ENCODE measurements at regions not wholly inside any gene's neighbourhood (a gene's known extent, or its start where the extent isn't known, plus 50 kb on each side); places are given as distances from the start of the nearest gene placed in this dataset.
A peak's percentile ranks its signal among the peaks of the same experiment; 100 is the strongest.
"Not testable (repeated sequence)": the region's sequence is repeated elsewhere in the genome, so short reads cannot be mapped to it uniquely, and the experiment has no call there.

- DNase-seq (ENCODE audit: low read depth in 4 of 4, low spot score in 2 of 4): no peak
Measured at GRCh38 chr15:69749797-69750196, 297.2 kb downstream of the RPLP1 start.

- no peak for DNase-seq (ENCODE audit: low read depth in 4 of 4, low spot score in 2 of 4)
Measured at GRCh38 chr15:69750253-69750652, 297.6 kb downstream of the RPLP1 start.

GRCh38 chr15:69751147-69751546 is 298.5 kb downstream of the RPLP1 start:
- no peak for DNase-seq (ENCODE audit: low read depth in 4 of 4, low spot score in 2 of 4)

- DNase-seq (ENCODE audit: low read depth in 4 of 4, low spot score in 2 of 4): peak in 2 of 4 donors; percentile 64 to 70
Measured at GRCh38 chr15:69751566-69751965, 298.9 kb downstream of the RPLP1 start.

- no peak for DNase-seq (ENCODE audit: low read depth in 4 of 4, low spot score in 2 of 4)
Measured at GRCh38 chr15:69753867-69754266, 301.2 kb downstream of the RPLP1 start.

GRCh38 chr15:69754313-69754712 is 301.7 kb downstream of the RPLP1 start:
- DNase-seq (ENCODE audit: low read depth in 4 of 4, low spot score in 2 of 4): no peak

GRCh38 chr15:69755551-69756310 is 303.1 kb downstream of the RPLP1 start:
- no peak for DNase-seq (ENCODE audit: low read depth in 4 of 4, low spot score in 2 of 4)

GRCh38 chr15:69756440-69756839 is 303.8 kb downstream of the RPLP1 start:
- no peak for DNase-seq (ENCODE audit: low read depth in 4 of 4, low spot score in 2 of 4)

- DNase-seq (ENCODE audit: low read depth in 4 of 4, low spot score in 2 of 4): no peak
Measured at GRCh38 chr15:69757186-69757585, 304.6 kb downstream of the RPLP1 start.

GRCh38 chr15:69758291-69758771 is 305.7 kb downstream of the RPLP1 start:
- DNase-seq (ENCODE audit: low read depth in 4 of 4, low spot score in 2 of 4): no peak

- no peak for DNase-seq (ENCODE audit: low read depth in 4 of 4, low spot score in 2 of 4)
Measured at GRCh38 chr15:69758810-69759790, 306.5 kb downstream of the RPLP1 start.

- no peak for DNase-seq (ENCODE audit: low read depth in 4 of 4, low spot score in 2 of 4)
Measured at GRCh38 chr15:69760258-69760845, 307.7 kb downstream of the RPLP1 start.

GRCh38 chr15:69760890-69761568 is 308.4 kb downstream of the RPLP1 start:
- no peak for DNase-seq (ENCODE audit: low read depth in 4 of 4, low spot score in 2 of 4)

GRCh38 chr15:69762373-69763148 is 309.9 kb downstream of the RPLP1 start:
- no peak for DNase-seq (ENCODE audit: low read depth in 4 of 4, low spot score in 2 of 4)

- no peak for DNase-seq (ENCODE audit: low read depth in 4 of 4, low spot score in 2 of 4)
Measured at GRCh38 chr15:69763831-69764230, 311.2 kb downstream of the RPLP1 start.

GRCh38 chr15:69766156-69766555 is 313.5 kb downstream of the RPLP1 start:
- DNase-seq (ENCODE audit: low read depth in 4 of 4, low spot score in 2 of 4): no peak

- DNase-seq (ENCODE audit: low read depth in 4 of 4, low spot score in 2 of 4): no peak
Measured at GRCh38 chr15:69767191-69767590, 314.6 kb downstream of the RPLP1 start.

- DNase-seq (ENCODE audit: low read depth in 4 of 4, low spot score in 2 of 4): not testable (repeated sequence)
Measured at GRCh38 chr15:69769336-69769735, 316.7 kb downstream of the RPLP1 start.

GRCh38 chr15:69774258-69774657 is 321.6 kb downstream of the RPLP1 start:
- DNase-seq (ENCODE audit: low read depth in 4 of 4, low spot score in 2 of 4): not testable (repeated sequence)

- not testable (repeated sequence) for DNase-seq (ENCODE audit: low read depth in 4 of 4, low spot score in 2 of 4)
Measured at GRCh38 chr15:69774711-69775110, 322.1 kb downstream of the RPLP1 start.

Measured in left renal cortex interstitium (tissue), 4 donors.